HCT116 (cell line): ENCODE measurements at regions not wholly inside any gene's neighbourhood (a gene's known extent, or its start where the extent isn't known, plus 50 kb on each side); places are given as distances from the start of the nearest gene placed in this dataset.

Source experiments
- ATAC-seq: fragments of 200-7000 bp; cut with Tn5 transposase; 2 replicates; pipeline ENCODE4 v1.9.1; 2020; ENCODE audit warnings: mild to moderate bottlenecking, moderate library complexity
- BruUV-seq: library from RNA; stranded (reverse); fragments of 400-500 nt; replicated peaks from 2 replicates; lab custom pipeline; 2021; lab: Mats Ljungman, UMichigan
- CTCF ChIA-PET: fragments of 300-600 bp; sonication (Branson Sonifier 250); formaldehyde crosslinking; loops from one replicate; lab custom pipeline; 2021; ENCODE audit warnings: antibody characterized with exemption; lab: Charles Lee
- POLR2A ChIA-PET: fragments of 300-600, 350-600 bp; sonication (Branson Sonifier 250); formaldehyde crosslinking; loops from one replicate; lab custom pipeline; 2021; ENCODE audit warnings: antibody characterized with exemption; lab: Charles Lee
- RAD21 ChIA-PET, 2 experiments: fragments of 300-600 bp; sonication (Branson Sonifier 250); formaldehyde crosslinking; loops; one replicate each; lab custom pipeline; 2023; ENCODE audit warnings: low total read pairs in 2 of 2; ENCODE audit not compliant: uncharacterized antibody in 2 of 2, unreplicated experiment in 2 of 2, low non-redundant PET in 1 of 2; lab: Charles Lee
- DNase-seq: peaks from one replicate; pipeline ENCODE4 v3.0.0-alpha.2; 2010; ENCODE audit warnings: low read depth, low spot score
- H2AFZ ChIP-seq: fragments of 200-600 bp; shearing (Covaris generic), sonication (generic); 2 replicates; pipeline ENCODE4 v1.6.1; 2017; ENCODE audit warnings: low read depth, mixed run types, mixed read lengths, antibody characterized with exemption, low read length; ENCODE audit not compliant: poor library complexity, severe bottlenecking
- H3K27ac ChIP-seq: 2 replicates; pipeline ENCODE4 v1.5.1; 2012; ENCODE audit warnings: low read depth, low read length
- H3K27me3 ChIP-seq: fragments of 200-600 bp; sonication (generic); 2 replicates; pipeline ENCODE4 v1.6.1; 2016; ENCODE audit warnings: mixed run types, low read length, mixed read lengths; ENCODE audit not compliant: insufficient read depth
- H3K36me3 ChIP-seq, 2 experiments: fragments of 200-500 bp in 1 of 2; fragments of 200-600 bp in 1 of 2; sonication (Bioruptor generic) in 1 of 2; sonication (generic) in 1 of 2; 2 replicates each; pipeline versions ENCODE4 v1.5.1 to v1.6.1; 2014 to 2016; ENCODE audit warnings: low read length in 2 of 2, inconsistent platforms in 1 of 2, mixed read lengths in 1 of 2, mixed run types in 1 of 2; ENCODE audit not compliant: insufficient read depth in 2 of 2, control insufficient read depth in 1 of 2
- H3K4me1 ChIP-seq, 2 experiments: fragments of 200-600 bp in 1 of 2; sonication (generic) in 1 of 2; 2 replicates each; pipeline versions ENCODE4 v1.5.1 to v1.6.1; 2012 to 2017; ENCODE audit warnings: low read length in 2 of 2, inconsistent platforms in 1 of 2, mild to moderate bottlenecking in 1 of 2, mixed read lengths in 1 of 2, mixed run types in 1 of 2, moderate library complexity in 1 of 2; ENCODE audit not compliant: insufficient read depth in 2 of 2, control insufficient read depth in 1 of 2
- H3K4me2 ChIP-seq: fragments of 200-600 bp; sonication (generic); 2 replicates; pipeline ENCODE4 v1.6.1; 2017; ENCODE audit warnings: mixed run types, low read length, mixed read lengths
- H3K4me3 ChIP-seq, 2 experiments: fragments of 200-600 bp in 1 of 2; sonication (generic) in 1 of 2; replicated peaks in 1 of 2; 2 replicates each; pipeline ENCODE4 v1.5.1; 2011 to 2016; ENCODE audit warnings: low read length in 2 of 2, control low read depth in 1 of 2, low read depth in 1 of 2, mild to moderate bottlenecking in 1 of 2, mixed read lengths in 1 of 2, mixed run types in 1 of 2
- H3K79me2 ChIP-seq: fragments of 200-600 bp; sonication (generic); 2 replicates; pipeline ENCODE4 v1.6.1; 2017; ENCODE audit warnings: mild to moderate bottlenecking, mixed run types, low read length, moderate library complexity, mixed read lengths; ENCODE audit not compliant: insufficient read depth
- H3K9ac ChIP-seq: fragments of 200-600 bp; sonication (generic); 2 replicates; pipeline ENCODE4 v1.6.1; 2016; ENCODE audit warnings: low read length, mixed read lengths
- H3K9me2 ChIP-seq: fragments of 200-600 bp; sonication (generic), shearing (Covaris generic); 2 replicates; pipeline ENCODE4 v1.6.1; 2017; ENCODE audit warnings: mixed run types, mild to moderate bottlenecking, moderate library complexity; ENCODE audit not compliant: insufficient read depth
- H3K9me3 ChIP-seq, 2 experiments: fragments of 200-500 bp in 1 of 2; fragments of 200-600 bp in 1 of 2; sonication (Bioruptor generic) in 1 of 2; sonication (generic) in 1 of 2; 2 replicates each; pipeline ENCODE4 v1.6.1; 2014 to 2017; ENCODE audit warnings: low read length in 2 of 2, mixed read lengths in 2 of 2, inconsistent platforms in 1 of 2, low read depth in 1 of 2, mild to moderate bottlenecking in 1 of 2, mixed run types in 1 of 2, moderate library complexity in 1 of 2; ENCODE audit not compliant: control insufficient read depth in 1 of 2, insufficient read depth in 1 of 2
- H4K20me1 ChIP-seq: fragments of 200-600 bp; sonication (generic), shearing (Covaris generic); 2 replicates; pipeline ENCODE4 v1.6.1; 2017; ENCODE audit warnings: mixed run types, mild to moderate bottlenecking, moderate library complexity; ENCODE audit not compliant: insufficient read depth
- ATF3 ChIP-seq: IDR thresholded peaks from 2 replicates; pipeline ENCODE4 v1.6.1; 2012
- CBX3 ChIP-seq: IDR thresholded peaks from 2 replicates; pipeline ENCODE4 v1.6.1; 2012; ENCODE audit warnings: low read depth
- CEBPB ChIP-seq: IDR thresholded peaks from 2 replicates; pipeline ENCODE4 v1.6.1; 2012; ENCODE audit warnings: low read depth
- CTCF ChIP-seq, 3 experiments: fragments of 200-600 bp in 1 of 3; sonication (generic) in 1 of 3; IDR thresholded peaks in 2 of 3; conservative IDR thresholded peaks in 1 of 3; 2 replicates each; pipeline ENCODE4 v1.5.1; 2012 to 2017; ENCODE audit warnings: low read depth in 2 of 3, low read length in 2 of 3, antibody characterized with exemption in 1 of 3, borderline replicate concordance in 1 of 3, control low read depth in 1 of 3, mild to moderate bottlenecking in 1 of 3, mixed read lengths in 1 of 3, mixed run types in 1 of 3, moderate library complexity in 1 of 3; ENCODE audit not compliant: insufficient read depth in 1 of 3
- EGR1 ChIP-seq: IDR thresholded peaks from 2 replicates; pipeline ENCODE4 v1.6.1; 2012; ENCODE audit warnings: low read depth
- ELF1 ChIP-seq: IDR thresholded peaks from 2 replicates; pipeline ENCODE4 v1.6.1; 2012; ENCODE audit warnings: low read depth, borderline replicate concordance
- EZH2 ChIP-seq: fragments of 200-600 bp; sonication (generic); IDR thresholded peaks from 2 replicates; pipeline ENCODE4 v1.6.1; 2017; ENCODE audit warnings: antibody characterized with exemption, mixed run types
- EZH2phosphoT487 ChIP-seq: fragments of 200-600 bp; IDR thresholded peaks from 2 replicates; pipeline ENCODE4 v1.6.1; 2018; ENCODE audit warnings: antibody characterized with exemption, borderline replicate concordance
- FOSL1 ChIP-seq: IDR thresholded peaks from 2 replicates; pipeline ENCODE4 v1.6.1; 2012; ENCODE audit warnings: low read depth
- JUND ChIP-seq: IDR thresholded peaks from 2 replicates; pipeline ENCODE4 v1.6.1; 2012
- POLR2A ChIP-seq: IDR thresholded peaks from 2 replicates; pipeline ENCODE4 v1.7.0; 2011; ENCODE audit warnings: borderline replicate concordance; ENCODE audit not compliant: insufficient read depth, insufficient read length; ENCODE audit errors: extremely low read depth
- POLR2AphosphoS5 ChIP-seq: IDR thresholded peaks from 2 replicates; pipeline ENCODE4 v1.6.1; 2011; ENCODE audit warnings: mild to moderate bottlenecking, low read depth, low read length, moderate library complexity
- RAD21 ChIP-seq: IDR thresholded peaks from 2 replicates; pipeline ENCODE4 v1.6.1; 2012; ENCODE audit warnings: low read depth, mild to moderate bottlenecking
- SIN3A ChIP-seq: IDR thresholded peaks from 2 replicates; pipeline ENCODE4 v1.6.1; 2012; ENCODE audit warnings: low read depth
- SP1 ChIP-seq: IDR thresholded peaks from 2 replicates; pipeline ENCODE4 v1.6.1; 2012; ENCODE audit warnings: low read depth
- SRF ChIP-seq: IDR thresholded peaks from 2 replicates; pipeline ENCODE4 v1.6.1; 2012; ENCODE audit warnings: low read depth
- TCF7L2 ChIP-seq: IDR thresholded peaks from 2 replicates; pipeline ENCODE4 v1.7.0; 2011; ENCODE audit warnings: borderline replicate concordance, inconsistent platforms; ENCODE audit not compliant: insufficient read depth, insufficient read length; ENCODE audit errors: extremely low read depth
- YY1 ChIP-seq: IDR thresholded peaks from 2 replicates; pipeline ENCODE4 v1.6.1; 2011; ENCODE audit warnings: low read length, low read depth, moderate library complexity, mild to moderate bottlenecking; ENCODE audit not compliant: insufficient replicate concordance; ENCODE audit errors: extremely low read depth
- ZBTB33 ChIP-seq: IDR thresholded peaks from 2 replicates; pipeline ENCODE4 v1.6.1; 2011; ENCODE audit warnings: mild to moderate bottlenecking, low read length, moderate library complexity; ENCODE audit not compliant: insufficient replicate concordance; ENCODE audit errors: extremely low read depth
- ZFX ChIP-seq: fragments of 450-650 bp; IDR thresholded peaks from 2 replicates; pipeline ENCODE4 v1.6.1; 2017
- intact Hi-C: fragments of 100-400 bp; cut with micrococcal nuclease; formaldehyde crosslinking; loops from 2 replicates; pipeline ENCODE4 v1.10.0; 2022

- no peaks in the 10 kb centered on the region for H3K9me3 ChIP-seq
- H2AFZ ChIP-seq: no peak overlapping the region
- no peak overlapping the region for H3K9ac ChIP-seq
- DNase-seq (no peak), ATAC-seq (no peak)
- intact Hi-C loops: no loop called here
- H3K36me3 ChIP-seq: no peaks in the 10 kb centered on the region
- H3K27ac ChIP-seq: no peak overlapping the region
- H4K20me1 ChIP-seq: no peaks in the 10 kb centered on the region
- no peak overlapping the region for H3K4me2 ChIP-seq
- no peaks in the 10 kb centered on the region for H3K79me2 ChIP-seq
- no peaks in the 10 kb centered on the region for H3K9me2 ChIP-seq
- ChIA-PET POLR2A (no interaction called here), CTCF (no interaction called here), RAD21 (no interaction called here)
- BruUV-seq: no TSS peak
- no peak overlapping the region for H3K4me3 ChIP-seq
- H3K27me3 ChIP-seq: no peaks in the 10 kb centered on the region
- TF ChIP-seq SIN3A (no peak), ATF3 (no peak), EGR1 (no peak), CEBPB (no peak), YY1 (no peak), CBX3 (no peak), ZBTB33 (no peak), EZH2 (no peak), RAD21 (no peak), SRF (no peak), CTCF (IDR thresholded peaks at IDR 0.05 in 2 of 3, conservative IDR thresholded peaks at IDR 0.05 in 1 of 3; ENCODE audit: borderline replicate concordance in 1 of 3, insufficient read depth in 1 of 3, low read depth in 2 of 3, low read length in 2 of 3) (no peak), POLR2AphosphoS5 (no peak), TCF7L2 (no peak), SP1 (no peak), ZFX (no peak), ELF1 (no peak), POLR2A (no peak), FOSL1 (no peak), JUND (no peak), EZH2phosphoT487 (no peak)
- TF ChIP-seq, all 23 proteins: peak for 0
- no peaks in the 10 kb centered on the region for H3K4me1 ChIP-seq
Measured at GRCh38 chr9:109977521-109977920, 197.5 kb downstream of the PALM2AKAP2 start.
